Fibroblast of mammary gland (primary cell): ENCODE measurements at regions not wholly inside any gene's neighbourhood (a gene's known extent, or its start where the extent isn't known, plus 50 kb on each side); places are given as distances from the start of the nearest gene placed in this dataset.

Source experiments
- DNase-seq: peaks from one replicate; pipeline ENCODE4 v3.0.0-alpha.2; 2010; ENCODE audit warnings: low read depth
- H3K4me3 ChIP-seq: 2 replicates; pipeline ENCODE4 v1.5.1; 2011; ENCODE audit warnings: low read depth, mild to moderate bottlenecking, low read length, moderate library complexity; ENCODE audit not compliant: control insufficient read depth
- CTCF ChIP-seq: conservative IDR thresholded peaks from 2 replicates; pipeline ENCODE4 v1.5.1; 2011; ENCODE audit warnings: low read depth, low read length, inconsistent platforms; ENCODE audit not compliant: control insufficient read depth, insufficient read depth

- no peak for TF ChIP-seq CTCF
- no peak for DNase-seq
- no peak overlapping the region for H3K4me3 ChIP-seq
Observed at GRCh38 chr13:50153401-50153800, 138.2 kb downstream of the KCNRG start.

- no peak for DNase-seq
- TF ChIP-seq CTCF = no peak
- H3K4me3 ChIP-seq = no peak overlapping the region
Observed at GRCh38 chr13:50153876-50154275, 138.6 kb downstream of the KCNRG start.

- DNase-seq = no peak
- H3K4me3 ChIP-seq = no peak overlapping the region
- TF ChIP-seq CTCF = no peak
Observed at GRCh38 chr13:50154697-50155096, 139.5 kb downstream of the KCNRG start.

- no peak for TF ChIP-seq CTCF
- no peak overlapping the region for H3K4me3 ChIP-seq
- DNase-seq = peak; percentile 64
Observed at GRCh38 chr13:50156140-50156539, 140.9 kb downstream of the KCNRG start.

- no peak overlapping the region for H3K4me3 ChIP-seq
- DNase-seq = peak; percentile 73
- TF ChIP-seq CTCF = no peak
Observed at GRCh38 chr13:50156561-50157127, 141.4 kb downstream of the KCNRG start.

- H3K4me3 ChIP-seq = no peak overlapping the region
- TF ChIP-seq CTCF = no peak
- DNase-seq = no peak
Observed at GRCh38 chr13:50158385-50159165, 143.3 kb downstream of the KCNRG start.
